ENCODE measurements at regions not wholly inside any gene's neighbourhood (a gene's known extent, or its start where the extent isn't known, plus 50 kb on each side); places are given as distances from the start of the nearest gene placed in this dataset.

DNA sequence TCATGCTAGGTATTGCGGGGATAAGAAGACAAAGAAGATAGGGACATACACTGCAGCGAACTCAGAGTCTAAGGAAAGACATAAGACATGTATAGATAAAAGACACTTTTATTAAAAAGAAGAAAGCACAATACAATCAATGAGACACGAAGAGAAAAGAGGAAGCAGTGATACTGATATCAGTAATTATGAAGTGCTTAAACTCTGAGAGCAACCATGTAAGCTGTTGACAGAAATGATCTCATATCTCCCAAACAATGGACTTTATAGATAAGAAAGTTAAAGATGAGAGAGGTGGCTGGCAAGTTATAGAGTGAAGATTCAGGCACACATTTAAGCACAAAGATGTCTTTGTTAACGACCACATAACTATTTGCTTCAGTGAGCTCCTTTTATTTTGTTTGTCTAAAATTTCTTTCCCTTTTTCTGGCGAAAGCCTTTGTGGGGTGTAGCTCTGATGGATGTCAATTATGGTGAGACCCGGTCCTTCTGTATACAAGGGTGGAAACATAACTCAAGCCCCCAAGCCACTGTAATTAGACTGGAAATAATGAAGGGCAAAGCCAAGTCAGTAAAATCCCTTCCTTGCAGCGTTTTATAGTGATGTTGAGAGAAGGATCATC is 818.0 kb upstream of the SLC10A2 start:
- H3K4me2 ChIP-seq (ENCODE audit: low read length), result no peak overlapping the region
- DNase-seq (ENCODE audit: low read depth, low spot score) (no peak), ATAC-seq (no peak)
- H3K4me3 ChIP-seq (replicated peaks in 1 of 2; ENCODE audit: low read depth in 1 of 2, low read length in 2 of 2), result no peak overlapping the region
- H2AFZ ChIP-seq (ENCODE audit: low read depth, low read length, poor library complexity, severe bottlenecking), result no peak overlapping the region
- ChIA-PET RAD21 (ENCODE audit: low non-redundant PET in 1 of 2, low total read pairs in 2 of 2, uncharacterized antibody in 2 of 2, unreplicated experiment in 2 of 2) (no interaction called here), POLR2A (no interaction called here), CTCF (no interaction called here)
- H3K4me1 ChIP-seq (ENCODE audit: control insufficient read depth in 1 of 2, insufficient read depth in 2 of 2, low read length in 2 of 2), result peaks cover 0 to 9% of the 10 kb centered on the region in 2 experiments; a peak in 1 of 4 replicates
- no peaks in the 10 kb centered on the region for H3K36me3 ChIP-seq (ENCODE audit: control insufficient read depth in 1 of 2, insufficient read depth in 2 of 2, low read length in 2 of 2)
- H3K9ac ChIP-seq (ENCODE audit: low read length), result no peak overlapping the region
- H4K20me1 ChIP-seq (ENCODE audit: insufficient read depth), result no peaks in the 10 kb centered on the region
- no TSS peak for BruUV-seq (replicated peaks)
- H3K9me3 ChIP-seq (ENCODE audit: control insufficient read depth in 1 of 2, insufficient read depth in 1 of 2, low read depth in 1 of 2, low read length in 2 of 2), result no peaks in the 10 kb centered on the region
- intact Hi-C loops (cut with micrococcal nuclease), result loop anchor here (5.0 to 10.0 kb wide), 2 partner anchors 681 to 888 kb away; no protein-coding TSS in a partner anchor
- H3K27me3 ChIP-seq (ENCODE audit: insufficient read depth, low read length), result no peaks in the 10 kb centered on the region
- TF ChIP-seq ZBTB33 (IDR thresholded peaks at IDR 0.05; ENCODE audit: extremely low read depth, insufficient replicate concordance, low read length) (no peak), CEBPB (IDR thresholded peaks at IDR 0.05; ENCODE audit: low read depth) (no peak), RAD21 (IDR thresholded peaks at IDR 0.05; ENCODE audit: low read depth) (no peak), ATF3 (IDR thresholded peaks at IDR 0.05) (no peak), ZNF274 (IDR thresholded peaks at IDR 0.05; ENCODE audit: low read depth, low read length) (no peak), ZFX (IDR thresholded peaks at IDR 0.05) (no peak), YY1 (IDR thresholded peaks at IDR 0.05; ENCODE audit: extremely low read depth, insufficient replicate concordance, low read depth, low read length) (no peak), JUND (IDR thresholded peaks at IDR 0.05) (no peak), SRF (IDR thresholded peaks at IDR 0.05; ENCODE audit: low read depth) (no peak)
- no peak overlapping the region for H3K27ac ChIP-seq (ENCODE audit: low read depth, low read length)
- H3K79me2 ChIP-seq (ENCODE audit: insufficient read depth, low read length), result no peaks in the 10 kb centered on the region
- H3K9me2 ChIP-seq (ENCODE audit: insufficient read depth), result no peaks in the 10 kb centered on the region

Data from HCT116 (cell line).